Stimulated activated CD8-positive, alpha-beta memory T cell treated with anti-CD3 and anti-CD28 coated beads, Interleukin-4, amount 100 ng/mL, for 48 hours (primary cell): ENCODE measurements at regions not wholly inside any gene's neighbourhood (a gene's known extent, or its start where the extent isn't known, plus 50 kb on each side); places are given as distances from the start of the nearest gene placed in this dataset.

ENCODE experiments used
- DNase-seq: peaks from one replicate; pipeline ENCODE4 v3.0.0-alpha.2; 2020

- no peak for DNase-seq
Measured at GRCh38 chr2:100744184-100744583, 75.8 kb upstream of the NPAS2 start.

- DNase-seq, result no peak
Measured at GRCh38 chr2:100744589-100744988, 75.3 kb upstream of the NPAS2 start.

GRCh38 chr2:100745604-100746003 lies 74.3 kb upstream of the NPAS2 start:
- no peak for DNase-seq

- no peak for DNase-seq
Measured at GRCh38 chr2:100747551-100747950, 72.4 kb upstream of the NPAS2 start.

GRCh38 chr2:100747996-100748615 lies 71.8 kb upstream of the NPAS2 start:
- no peak for DNase-seq

- DNase-seq, result no peak
Measured at GRCh38 chr2:100748673-100749072, 71.3 kb upstream of the NPAS2 start.

- DNase-seq, result no peak
Measured at GRCh38 chr2:100749771-100750542, 70.0 kb upstream of the NPAS2 start.

GRCh38 chr2:100751871-100752625 lies 67.9 kb upstream of the NPAS2 start:
- peak; percentile 34 for DNase-seq

- DNase-seq, result no peak
Measured at GRCh38 chr2:100752628-100753333, 67.2 kb upstream of the NPAS2 start.

- no peak for DNase-seq
Measured at GRCh38 chr2:100753444-100753843, 66.5 kb upstream of the NPAS2 start.

GRCh38 chr2:100753881-100754280 lies 66.1 kb upstream of the NPAS2 start:
- DNase-seq, result no peak

- DNase-seq, result no peak
Measured at GRCh38 chr2:100754951-100755350, 65.0 kb upstream of the NPAS2 start.

GRCh38 chr2:100755441-100755840 lies 64.5 kb upstream of the NPAS2 start:
- DNase-seq, result no peak

- DNase-seq, result no peak
Measured at GRCh38 chr2:100756704-100757103, 63.2 kb upstream of the NPAS2 start.

GRCh38 chr2:100757621-100758394 lies 62.1 kb upstream of the NPAS2 start:
- DNase-seq, result no peak

GRCh38 chr2:100759901-100760300 lies 60.0 kb upstream of the NPAS2 start:
- DNase-seq, result no peak

- DNase-seq, result no peak
Measured at GRCh38 chr2:100761365-100761764, 58.6 kb upstream of the NPAS2 start.

GRCh38 chr2:100764430-100764829 lies 55.5 kb upstream of the NPAS2 start:
- DNase-seq, result no peak

- DNase-seq, result no peak
Measured at GRCh38 chr2:100765481-100765880, 54.5 kb upstream of the NPAS2 start.

GRCh38 chr2:100766256-100766655 lies 53.7 kb upstream of the NPAS2 start:
- no peak for DNase-seq

- DNase-seq, result no peak
Measured at GRCh38 chr2:100766806-100767205, 53.1 kb upstream of the NPAS2 start.

GRCh38 chr2:100767224-100767653 lies 52.7 kb upstream of the NPAS2 start:
- DNase-seq, result no peak
